Common myeloid progenitor, CD34-positive (primary cell): ENCODE measurements at regions not wholly inside any gene's neighbourhood (a gene's known extent, or its start where the extent isn't known, plus 50 kb on each side); places are given as distances from the start of the nearest gene placed in this dataset.

Experiments used
- CTCF ChIA-PET: fragments of 350-600 bp; sonication (Branson Sonifier 250); formaldehyde crosslinking; loops from one replicate; lab custom pipeline; 2021; ENCODE audit warnings: antibody characterized with exemption; lab: Charles Lee
- POLR2A ChIA-PET: fragments of 350-600 bp; sonication (Branson Sonifier 250); formaldehyde crosslinking; loops from one replicate; lab custom pipeline; 2021; ENCODE audit warnings: antibody characterized with exemption; lab: Charles Lee
- DNase-seq, 3 donors: peaks; one replicate each; pipeline versions ENCODE4 v3.0.0 to v3.0.0-alpha.2; 2013
- H3K27ac ChIP-seq, 2 experiments: 1 replicate in 1 of 2; 2 replicates in 1 of 2; pipeline ENCODE4 v1.7.0; 2013; ENCODE audit warnings: inconsistent platforms in 2 of 2, low read length in 2 of 2, mild to moderate bottlenecking in 2 of 2, low read depth in 1 of 2, moderate library complexity in 1 of 2; ENCODE audit not compliant: severe bottlenecking in 2 of 2, insufficient read depth in 1 of 2, poor library complexity in 1 of 2
- H3K27me3 ChIP-seq, 5 experiments: replicated peaks in 2 of 5; 1 replicate in 3 of 5; 2 replicates in 2 of 5; pipeline versions ENCODE4 v1.6.1 to v1.7.0; 2013; ENCODE audit warnings: low read length in 4 of 5, mild to moderate bottlenecking in 2 of 5, moderate library complexity in 2 of 5, inconsistent platforms in 1 of 5; ENCODE audit not compliant: insufficient read depth in 5 of 5, control insufficient read depth in 4 of 5
- H3K36me3 ChIP-seq, 4 experiments: 1 replicate in 2 of 4; 2 replicates in 2 of 4; pipeline versions ENCODE4 v1.6.1 to v1.7.0; 2013; ENCODE audit warnings: low read length in 3 of 4, control low read depth in 1 of 4, mild to moderate bottlenecking in 1 of 4; ENCODE audit not compliant: control insufficient read depth in 4 of 4, insufficient read depth in 4 of 4
- H3K4me1 ChIP-seq, 4 experiments: 1 replicate in 3 of 4; 2 replicates in 1 of 4; pipeline versions ENCODE4 v1.6.1 to v1.7.1; 2013; ENCODE audit warnings: low read length in 3 of 4, mild to moderate bottlenecking in 3 of 4, control low read depth in 1 of 4, inconsistent platforms in 1 of 4, moderate library complexity in 1 of 4; ENCODE audit not compliant: control insufficient read depth in 4 of 4, insufficient read depth in 4 of 4; ENCODE audit errors: control extremely low read depth in 1 of 4
- H3K4me3 ChIP-seq, 7 experiments: 1 replicate in 4 of 7; 2 replicates in 3 of 7; pipeline versions ENCODE4 v1.5.1 to v1.7.0; 2013; ENCODE audit warnings: mild to moderate bottlenecking in 7 of 7, low read length in 6 of 7, moderate library complexity in 6 of 7, inconsistent platforms in 2 of 7, low read depth in 2 of 7, control low read depth in 1 of 7; ENCODE audit not compliant: insufficient read depth in 4 of 7, control insufficient read depth in 1 of 7; ENCODE audit errors: extremely low read depth in 1 of 7
- H3K9me3 ChIP-seq, 5 experiments: 1 replicate in 4 of 5; 2 replicates in 1 of 5; pipeline versions ENCODE4 v1.6.1 to v1.7.1; 2013; ENCODE audit warnings: low read length in 4 of 5, mild to moderate bottlenecking in 2 of 5, inconsistent platforms in 1 of 5, low read depth in 1 of 5, moderate library complexity in 1 of 5; ENCODE audit not compliant: control insufficient read depth in 4 of 5, insufficient read depth in 2 of 5; ENCODE audit errors: control extremely low read depth in 1 of 5
- WGBS: methylation state at CpG from one replicate; pipeline ENCODE4 v1.1.5; 2013; ENCODE audit not compliant: insufficient coverage; 5-methylcytosine and 5-hydroxymethylcytosine counted together

GRCh38 chr2:187115627-187116026 lies 266.7 kb upstream of the ZSWIM2 start:
- Histone ChIP-seq H3K27me3 (no peaks in the 10 kb centered on the region), H3K9me3 (no peaks in the 10 kb centered on the region), H3K27ac (no peak overlapping the region), H3K36me3 (no peaks in the 10 kb centered on the region), H3K4me1 (no peaks in the 10 kb centered on the region), H3K4me3 (no peak overlapping the region)
- POLR2A ChIA-PET: no interaction called here
- WGBS: no CpG with 5 or more reads among the region's 1 CpG
- CTCF ChIA-PET: no interaction called here
- no peak for DNase-seq

GRCh38 chr2:187107001-187107400 lies 258.0 kb upstream of the ZSWIM2 start:
- POLR2A ChIA-PET: no interaction called here
- H3K27me3 ChIP-seq: no peaks in the 10 kb centered on the region
- H3K27ac ChIP-seq: no peak overlapping the region
- DNase-seq: no peak
- H3K4me1 ChIP-seq: no peaks in the 10 kb centered on the region
- WGBS: 100% methylated on average over 1 of the region's 2 CpGs
- no peak overlapping the region for H3K4me3 ChIP-seq
- CTCF ChIA-PET: no interaction called here
- no peaks in the 10 kb centered on the region for H3K9me3 ChIP-seq
- H3K36me3 ChIP-seq: no peaks in the 10 kb centered on the region

DNA sequence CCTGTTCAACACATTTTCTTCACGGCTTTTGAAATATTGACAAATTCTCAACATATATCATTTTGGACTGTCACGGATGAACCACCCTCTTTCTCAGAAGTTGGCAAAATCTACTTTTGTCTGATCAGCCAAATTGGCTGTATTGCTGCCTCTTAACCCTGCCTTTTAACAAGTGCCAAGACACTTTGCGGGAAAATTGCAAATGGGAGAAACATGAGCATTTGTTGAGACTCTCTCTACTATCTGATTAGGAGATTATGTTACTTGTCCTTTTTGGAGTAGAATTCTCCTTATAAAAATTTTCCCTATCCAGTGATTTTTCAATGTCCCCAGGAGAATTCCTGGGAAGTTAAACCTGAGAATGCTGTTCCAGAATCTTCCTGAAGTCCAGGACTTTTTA lies 256.2 kb upstream of the ZSWIM2 start:
- no peaks in the 10 kb centered on the region for H3K27me3 ChIP-seq
- no peak for DNase-seq
- 100% methylated on average over 2 of the region's 3 CpGs for WGBS
- peaks cover 0 to 5% (median 0%) of the 10 kb centered on the region in 5 experiments for H3K9me3 ChIP-seq
- no peak overlapping the region for H3K27ac ChIP-seq
- H3K36me3 ChIP-seq: no peaks in the 10 kb centered on the region
- H3K4me3 ChIP-seq: no peak overlapping the region
- no peaks in the 10 kb centered on the region for H3K4me1 ChIP-seq
- CTCF ChIA-PET: no interaction called here
- POLR2A ChIA-PET: no interaction called here

DNA sequence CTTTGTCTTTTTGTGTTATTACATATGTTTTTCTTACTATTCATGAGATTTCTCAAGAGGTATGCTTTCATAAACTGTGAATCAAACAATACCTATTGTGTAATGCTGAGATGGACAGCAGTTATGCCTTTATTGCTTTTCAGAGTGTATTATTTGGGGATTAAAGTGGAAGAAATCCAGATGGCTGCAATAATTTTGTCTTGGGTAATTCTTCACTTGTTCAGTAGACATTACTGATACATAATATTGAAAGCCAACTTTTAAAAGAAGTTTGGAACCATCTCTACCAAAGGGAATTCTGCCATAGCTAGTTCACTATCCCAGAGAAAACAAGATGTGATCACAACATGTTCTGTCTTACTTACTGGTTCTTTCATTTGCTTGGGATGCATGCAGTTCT lies 253.4 kb upstream of the ZSWIM2 start:
- Histone ChIP-seq H3K27ac (no peak overlapping the region), H3K9me3 (peaks cover 0 to 5% (median 0%) of the 10 kb centered on the region in 5 experiments), H3K4me3 (no peak overlapping the region), H3K36me3 (no peaks in the 10 kb centered on the region), H3K27me3 (no peaks in the 10 kb centered on the region), H3K4me1 (no peaks in the 10 kb centered on the region)
- POLR2A ChIA-PET: no interaction called here
- DNase-seq: no peak
- CTCF ChIA-PET: no interaction called here

DNA sequence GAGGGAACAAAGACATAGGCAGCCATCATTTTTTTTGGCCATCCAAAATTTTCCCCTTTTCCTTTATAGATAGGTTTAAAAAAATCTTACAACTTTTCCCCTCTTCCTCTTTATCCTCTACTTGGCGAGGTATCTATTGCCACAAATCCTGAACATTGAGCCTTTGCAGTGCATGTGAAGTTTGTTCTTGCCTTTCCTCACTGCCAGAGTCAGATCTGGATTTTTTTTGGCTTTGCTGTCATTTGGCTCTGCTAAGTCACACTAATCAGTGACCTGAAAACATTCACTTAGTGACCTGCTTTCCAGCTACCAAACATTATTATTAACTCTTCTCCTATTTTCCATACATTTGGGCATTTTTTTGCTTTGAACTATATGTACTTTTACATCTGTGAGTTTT lies 249.2 kb upstream of the ZSWIM2 start:
- WGBS: 91% methylated on average over 1 of the region's 1 CpG
- Histone ChIP-seq H3K27me3 (no peaks in the 10 kb centered on the region), H3K27ac (no peak overlapping the region), H3K9me3 (peaks cover 0 to 5% (median 0%) of the 10 kb centered on the region in 5 experiments), H3K4me1 (no peaks in the 10 kb centered on the region), H3K36me3 (no peaks in the 10 kb centered on the region), H3K4me3 (no peak overlapping the region)
- DNase-seq: no peak
- CTCF ChIA-PET: no interaction called here
- POLR2A ChIA-PET: no interaction called here

- ChIA-PET CTCF (no interaction called here), POLR2A (no interaction called here)
- H3K9me3 ChIP-seq: no peaks in the 10 kb centered on the region
- no peaks in the 10 kb centered on the region for H3K36me3 ChIP-seq
- H3K27me3 ChIP-seq: no peaks in the 10 kb centered on the region
- WGBS: no CpG with 5 or more reads among the region's 1 CpG
- DNase-seq: no peak
- no peak overlapping the region for H3K27ac ChIP-seq
- H3K4me3 ChIP-seq: no peak overlapping the region
- no peaks in the 10 kb centered on the region for H3K4me1 ChIP-seq
Measured at GRCh38 chr2:187093771-187094412, 244.9 kb upstream of the ZSWIM2 start.

DNA sequence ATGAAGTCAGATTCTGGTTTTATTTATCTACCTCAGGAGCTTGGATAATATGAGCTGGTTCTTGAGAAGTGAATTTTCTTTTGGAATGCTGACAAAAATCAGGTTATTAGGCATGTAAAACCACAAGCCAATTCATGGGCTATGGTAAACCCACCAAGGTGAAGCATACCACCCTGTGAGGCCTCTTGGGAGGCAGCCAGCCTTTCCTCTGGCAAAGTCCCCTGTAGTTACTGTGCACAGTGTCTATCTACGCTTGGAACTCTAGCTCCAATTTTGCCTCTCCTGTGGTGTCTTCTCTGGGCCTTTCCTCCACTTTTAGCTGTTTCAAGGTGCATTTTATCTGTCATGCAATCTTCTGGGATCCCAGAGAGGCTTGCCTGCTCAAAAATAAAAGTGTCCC lies 242.7 kb upstream of the ZSWIM2 start:
- DNase-seq: no peak
- Histone ChIP-seq H3K27ac (no peak overlapping the region), H3K4me3 (no peak overlapping the region), H3K27me3 (no peaks in the 10 kb centered on the region), H3K36me3 (no peaks in the 10 kb centered on the region), H3K9me3 (no peaks in the 10 kb centered on the region), H3K4me1 (no peaks in the 10 kb centered on the region)
- CTCF ChIA-PET: no interaction called here
- POLR2A ChIA-PET: no interaction called here
- 86% methylated on average over 1 of the region's 1 CpG for WGBS
